Stimulated activated naive CD8-positive, alpha-beta T cell treated with anti-CD3 and anti-CD28 coated beads, Interleukin-15, Interleukin-2, amounts not matched to agents 100 ng/mL and 50 ng/mL, for 24 hours (primary cell): ENCODE measurements at regions not wholly inside any gene's neighbourhood (a gene's known extent, or its start where the extent isn't known, plus 50 kb on each side); places are given as distances from the start of the nearest gene placed in this dataset.
"Not testable (repeated sequence)": the region's sequence is repeated elsewhere in the genome, so short reads cannot be mapped to it uniquely, and the experiment has no call there.

Source experiments
- H3K27ac Mint-ChIP-seq: one replicate; pipeline ENCODE4 v1.8.0; 2021; ENCODE audit warnings: mild to moderate bottlenecking, mixed read lengths
- H3K27me3 Mint-ChIP-seq: one replicate; pipeline ENCODE4 v1.8.0; 2021; ENCODE audit warnings: mixed read lengths
- H3K36me3 Mint-ChIP-seq: one replicate; pipeline ENCODE4 v1.8.0; 2021; ENCODE audit warnings: low read depth, mixed read lengths
- H3K4me1 Mint-ChIP-seq: one replicate; pipeline ENCODE4 v1.8.0; 2021; ENCODE audit warnings: low read depth, mixed read lengths
- H3K4me3 Mint-ChIP-seq: one replicate; pipeline ENCODE4 v1.8.0; 2021; ENCODE audit warnings: mild to moderate bottlenecking, mixed read lengths
- H3K9me3 Mint-ChIP-seq: one replicate; pipeline ENCODE4 v1.8.0; 2021; ENCODE audit warnings: mixed read lengths

GRCh38 chr7:4319280-4319679 lies 362.8 kb upstream of the FOXK1 start:
- Mint-ChIP-seq H3K9me3 (peaks cover 12% of the 10 kb centered on the region), H3K4me1 (no peaks in the 10 kb centered on the region), H3K4me3 (no peak overlapping the region), H3K27me3 (no peaks in the 10 kb centered on the region), H3K36me3 (no peaks in the 10 kb centered on the region), H3K27ac (no peak overlapping the region)

- H3K36me3 Mint-ChIP-seq = no peaks in the 10 kb centered on the region
- peaks cover 5% of the 10 kb centered on the region for H3K27me3 Mint-ChIP-seq
- H3K9me3 Mint-ChIP-seq = peaks cover 8% of the 10 kb centered on the region
- H3K27ac Mint-ChIP-seq = no peak overlapping the region
- H3K4me3 Mint-ChIP-seq = no peak overlapping the region
- H3K4me1 Mint-ChIP-seq = no peaks in the 10 kb centered on the region
Measured at GRCh38 chr7:4325732-4326131, 356.4 kb upstream of the FOXK1 start.

- H3K4me1 Mint-ChIP-seq = no peaks in the 10 kb centered on the region
- no peak overlapping the region for H3K4me3 Mint-ChIP-seq
- H3K9me3 Mint-ChIP-seq = no peaks in the 10 kb centered on the region
- no peaks in the 10 kb centered on the region for H3K36me3 Mint-ChIP-seq
- no peaks in the 10 kb centered on the region for H3K27me3 Mint-ChIP-seq
- no peak overlapping the region for H3K27ac Mint-ChIP-seq
Measured at GRCh38 chr7:4331711-4332110, 350.4 kb upstream of the FOXK1 start.

GRCh38 chr7:4338556-4338955 lies 343.5 kb upstream of the FOXK1 start:
- Mint-ChIP-seq H3K36me3 (no peaks in the 10 kb centered on the region), H3K4me1 (no peaks in the 10 kb centered on the region), H3K27ac (no peak overlapping the region), H3K9me3 (peaks cover 5% of the 10 kb centered on the region), H3K27me3 (no peaks in the 10 kb centered on the region), H3K4me3 (no peak overlapping the region)

- Mint-ChIP-seq H3K4me1 (no peaks in the 10 kb centered on the region), H3K27ac (no peak overlapping the region), H3K4me3 (no peak overlapping the region)
Measured at GRCh38 chr7:4343272-4344247, 338.5 kb upstream of the FOXK1 start.

GRCh38 chr7:4345004-4345403 lies 337.1 kb upstream of the FOXK1 start:
- Mint-ChIP-seq H3K4me3 (no peak overlapping the region), H3K4me1 (no peaks in the 10 kb centered on the region), H3K27ac (no peak overlapping the region), H3K36me3 (no peaks in the 10 kb centered on the region), H3K9me3 (peaks cover 9% of the 10 kb centered on the region), H3K27me3 (no peaks in the 10 kb centered on the region)

More at GRCh38 chr7:4343272-4344247, 338.5 kb upstream of the FOXK1 start:
- Mint-ChIP-seq H3K36me3 (no peaks in the 10 kb centered on the region), H3K27me3 (no peaks in the 10 kb centered on the region), H3K9me3 (peaks cover 14% of the 10 kb centered on the region)

DNA sequence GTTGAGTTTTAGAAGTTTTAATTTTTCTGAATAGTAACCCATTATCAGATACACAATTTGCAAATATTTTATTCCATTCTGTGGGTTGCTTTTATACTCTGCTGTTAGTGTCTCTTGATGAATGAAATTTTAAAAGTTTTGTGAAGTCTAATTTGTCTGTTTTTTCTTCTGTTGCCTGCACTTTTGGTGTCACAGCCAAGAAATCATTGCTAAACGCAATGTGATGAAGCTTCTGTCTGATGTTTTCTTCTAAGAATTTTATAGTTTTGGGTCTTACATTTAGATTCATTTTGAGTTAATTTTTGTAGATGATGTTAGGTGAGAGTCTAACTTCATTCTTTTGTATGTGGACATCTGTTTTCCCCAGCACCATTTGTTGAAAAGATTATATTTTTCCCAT lies 330.0 kb upstream of the FOXK1 start:
- no peaks in the 10 kb centered on the region for H3K36me3 Mint-ChIP-seq
- H3K4me1 Mint-ChIP-seq = no peaks in the 10 kb centered on the region
- H3K27me3 Mint-ChIP-seq = peaks cover 6% of the 10 kb centered on the region
- no peak overlapping the region for H3K4me3 Mint-ChIP-seq
- H3K27ac Mint-ChIP-seq = no peak overlapping the region
- peaks cover 17% of the 10 kb centered on the region for H3K9me3 Mint-ChIP-seq

- Mint-ChIP-seq H3K4me3 (no peak overlapping the region), H3K9me3 (peaks cover 8% of the 10 kb centered on the region), H3K27ac (no peak overlapping the region), H3K36me3 (no peaks in the 10 kb centered on the region), H3K27me3 (peaks cover 11% of the 10 kb centered on the region), H3K4me1 (no peaks in the 10 kb centered on the region)
Measured at GRCh38 chr7:4361774-4362173, 320.3 kb upstream of the FOXK1 start.

GRCh38 chr7:4383584-4383983 lies 298.5 kb upstream of the FOXK1 start:
- no peak overlapping the region for H3K4me3 Mint-ChIP-seq
- peaks cover 12% of the 10 kb centered on the region for H3K9me3 Mint-ChIP-seq
- H3K27ac Mint-ChIP-seq = no peak overlapping the region
- H3K4me1 Mint-ChIP-seq = no peaks in the 10 kb centered on the region
- no peaks in the 10 kb centered on the region for H3K27me3 Mint-ChIP-seq
- H3K36me3 Mint-ChIP-seq = no peaks in the 10 kb centered on the region

GRCh38 chr7:4386190-4386589 lies 295.9 kb upstream of the FOXK1 start:
- H3K9me3 Mint-ChIP-seq = no peaks in the 10 kb centered on the region
- no peak overlapping the region for H3K4me3 Mint-ChIP-seq
- no peaks in the 10 kb centered on the region for H3K27me3 Mint-ChIP-seq
- H3K27ac Mint-ChIP-seq = no peak overlapping the region
- H3K36me3 Mint-ChIP-seq = no peaks in the 10 kb centered on the region
- H3K4me1 Mint-ChIP-seq = no peaks in the 10 kb centered on the region

DNA sequence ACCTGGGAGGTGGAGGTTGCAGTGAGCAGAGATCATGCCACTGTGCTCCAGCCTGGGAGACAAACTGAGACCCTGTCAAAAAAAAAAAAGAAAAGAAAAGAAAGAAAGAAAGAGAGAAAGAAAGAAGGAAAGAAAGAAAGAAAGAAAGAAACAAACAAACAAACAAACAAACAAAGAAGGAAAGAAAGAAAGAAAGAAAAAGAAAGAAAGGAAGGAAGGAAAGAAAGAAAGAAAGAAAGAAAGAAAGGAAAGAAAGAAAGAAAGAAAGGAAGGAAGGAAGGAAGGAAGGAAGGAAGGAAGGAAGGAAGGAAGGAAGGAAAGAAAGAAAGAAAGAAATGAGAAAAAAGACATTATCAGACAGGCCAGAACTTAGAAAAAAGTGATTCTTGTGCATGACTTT lies 291.0 kb upstream of the FOXK1 start:
- H3K4me1 Mint-ChIP-seq, H3K27ac Mint-ChIP-seq, H3K36me3 Mint-ChIP-seq, H3K4me3 Mint-ChIP-seq, H3K27me3 Mint-ChIP-seq: not testable (repeated sequence)
- peaks cover 16% of the 10 kb centered on the region for H3K9me3 Mint-ChIP-seq

DNA sequence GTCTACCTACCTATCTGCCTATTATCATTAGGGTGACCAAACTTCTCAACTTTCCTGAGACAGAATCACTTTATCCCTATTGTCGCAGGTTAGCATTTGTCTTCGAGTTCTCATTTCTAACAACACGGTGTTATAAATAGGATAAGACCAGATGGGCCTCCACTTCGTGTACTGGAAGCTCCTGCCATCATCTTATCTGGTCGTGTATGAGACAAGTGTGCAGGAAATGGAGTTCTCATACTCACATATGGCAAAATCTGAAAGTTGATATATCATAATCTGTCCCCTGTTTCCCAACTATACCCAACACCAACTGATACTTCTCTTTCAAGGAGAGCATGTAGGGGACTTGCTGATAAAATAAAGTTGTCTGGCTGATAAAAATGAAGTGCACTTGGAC lies 287.4 kb upstream of the FOXK1 start:
- H3K9me3 Mint-ChIP-seq = peaks cover 16% of the 10 kb centered on the region
- no peak overlapping the region for H3K27ac Mint-ChIP-seq
- H3K4me1 Mint-ChIP-seq = no peaks in the 10 kb centered on the region
- no peak overlapping the region for H3K4me3 Mint-ChIP-seq
- peaks cover 3% of the 10 kb centered on the region for H3K27me3 Mint-ChIP-seq
- no peaks in the 10 kb centered on the region for H3K36me3 Mint-ChIP-seq

DNA sequence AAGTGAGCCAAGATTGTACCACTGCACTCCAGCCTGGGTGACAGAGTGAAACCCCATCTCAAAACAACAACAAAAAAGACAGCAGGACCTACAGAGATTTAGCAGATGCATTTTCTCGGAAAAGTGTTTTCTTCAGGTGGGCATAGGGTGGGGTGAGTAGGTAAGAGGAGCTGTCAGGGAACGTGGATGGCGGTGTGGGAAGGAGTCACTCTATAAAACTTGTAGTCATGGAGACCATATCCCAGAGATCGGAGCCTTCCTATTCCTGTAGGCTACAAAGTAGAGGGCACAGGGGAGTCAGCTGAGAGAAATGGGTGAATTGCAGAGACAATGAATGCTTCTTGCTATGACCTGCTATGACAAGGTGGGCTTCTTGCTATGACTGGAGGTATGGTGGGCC lies 283.0 kb upstream of the FOXK1 start:
- H3K9me3 Mint-ChIP-seq = peaks cover 24% of the 10 kb centered on the region
- H3K4me1 Mint-ChIP-seq = no peaks in the 10 kb centered on the region
- H3K27me3 Mint-ChIP-seq = peaks cover 11% of the 10 kb centered on the region
- no peak overlapping the region for H3K4me3 Mint-ChIP-seq
- H3K27ac Mint-ChIP-seq = no peak overlapping the region
- no peaks in the 10 kb centered on the region for H3K36me3 Mint-ChIP-seq

DNA sequence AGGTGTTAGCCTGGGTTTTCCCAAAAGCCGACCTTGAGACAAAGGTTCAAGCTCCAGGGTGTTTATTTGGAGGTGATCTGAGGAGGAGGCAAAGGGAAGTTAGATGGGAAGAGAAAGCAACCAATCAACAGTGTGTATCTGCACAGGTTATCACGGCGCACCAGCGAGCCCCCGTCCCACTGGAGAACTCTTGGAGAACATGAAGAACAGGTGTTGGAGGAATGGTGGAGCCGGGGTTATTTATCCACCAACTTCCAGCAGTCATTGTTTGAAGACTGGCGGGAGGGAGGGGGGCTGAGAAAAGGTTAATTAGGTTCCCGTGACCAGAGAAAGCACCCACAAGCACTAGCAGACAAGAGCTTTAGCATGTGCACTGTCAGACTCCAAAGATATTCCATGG lies 282.5 kb upstream of the FOXK1 start:
- no peak overlapping the region for H3K27ac Mint-ChIP-seq
- peaks cover 11% of the 10 kb centered on the region for H3K27me3 Mint-ChIP-seq
- H3K36me3 Mint-ChIP-seq = no peaks in the 10 kb centered on the region
- H3K4me3 Mint-ChIP-seq = no peak overlapping the region
- peaks cover 23% of the 10 kb centered on the region for H3K9me3 Mint-ChIP-seq
- H3K4me1 Mint-ChIP-seq = no peaks in the 10 kb centered on the region

DNA sequence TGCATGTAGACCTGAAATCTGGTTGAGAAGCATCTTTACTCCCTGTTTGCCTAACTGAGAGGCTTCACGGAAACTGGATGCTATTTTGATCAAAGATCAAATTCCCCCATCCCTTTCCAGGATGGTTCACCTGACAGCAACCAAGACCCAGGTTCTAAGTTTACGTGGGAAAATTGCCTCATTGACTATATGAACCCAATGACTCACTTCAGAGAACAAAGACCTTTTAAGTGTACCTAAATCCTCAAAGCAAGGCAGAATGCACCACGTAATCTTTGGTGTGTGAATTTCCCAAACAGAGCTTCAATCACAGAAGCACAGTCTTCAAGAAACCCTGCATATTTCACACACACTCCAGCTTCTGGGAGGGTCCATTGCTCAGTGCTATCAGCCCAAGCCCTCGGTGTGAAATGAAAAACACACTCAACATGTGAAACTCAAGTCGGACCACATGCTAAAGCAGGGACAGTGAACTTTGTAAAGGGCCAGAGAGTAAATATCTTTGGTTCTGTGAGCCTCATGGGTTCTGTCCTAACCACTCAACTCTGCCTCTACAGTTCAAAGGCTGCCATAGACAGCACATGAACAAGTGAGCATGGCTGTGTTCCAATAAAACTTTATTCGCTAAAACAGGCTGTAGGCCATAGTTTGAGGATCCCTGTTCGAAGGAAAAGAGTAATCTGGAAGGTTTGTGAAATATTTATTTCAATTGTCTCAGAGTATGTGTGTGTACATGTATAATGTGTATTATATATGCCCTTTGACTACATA lies 275.6 kb upstream of the FOXK1 start:
- Mint-ChIP-seq H3K27ac (no peak overlapping the region), H3K36me3 (no peaks in the 10 kb centered on the region), H3K27me3 (peaks cover 7% of the 10 kb centered on the region), H3K9me3 (peaks cover 10% of the 10 kb centered on the region), H3K4me1 (no peaks in the 10 kb centered on the region), H3K4me3 (no peak overlapping the region)
